GM18508 (cell line): ENCODE measurements at regions not wholly inside any gene's neighbourhood (a gene's known extent, or its start where the extent isn't known, plus 50 kb on each side); places are given as distances from the start of the nearest gene placed in this dataset.

ENCODE experiments used
- ATAC-seq: cut with Tn5 transposase; IDR thresholded peaks from one replicate; pipeline ENCODE4 v1.9.1; 2021; ENCODE audit warnings: moderate number of reproducible peaks; ENCODE audit not compliant: insufficient read depth, unreplicated experiment

GRCh38 chr14:86532219-86532618 lies 1002.3 kb downstream of the FLRT2 start:
- ATAC-seq, result no peak

- ATAC-seq, result no peak
Observed at GRCh38 chr14:86530457-86530856, 1000.5 kb downstream of the FLRT2 start.

- no peak for ATAC-seq
Observed at GRCh38 chr14:86527312-86527711, 997.4 kb downstream of the FLRT2 start.

GRCh38 chr14:86525673-86526072 lies 995.7 kb downstream of the FLRT2 start:
- ATAC-seq, result no peak

GRCh38 chr14:86521843-86522242 lies 991.9 kb downstream of the FLRT2 start:
- ATAC-seq, result no peak

- ATAC-seq, result no peak
Observed at GRCh38 chr14:86521031-86521730, 991.2 kb downstream of the FLRT2 start.

- no peak for ATAC-seq
Observed at GRCh38 chr14:86518298-86518697, 988.4 kb downstream of the FLRT2 start.

- no peak for ATAC-seq
Observed at GRCh38 chr14:86515195-86515594, 985.3 kb downstream of the FLRT2 start.

- no peak for ATAC-seq
Observed at GRCh38 chr14:86513564-86513963, 983.6 kb downstream of the FLRT2 start.

GRCh38 chr14:86513056-86513455 lies 983.1 kb downstream of the FLRT2 start:
- no peak for ATAC-seq

- ATAC-seq, result no peak
Observed at GRCh38 chr14:86510491-86510890, 980.5 kb downstream of the FLRT2 start.

- no peak for ATAC-seq
Observed at GRCh38 chr14:86505808-86506207, 975.9 kb downstream of the FLRT2 start.

- no peak for ATAC-seq
Observed at GRCh38 chr14:86501611-86502010, 971.7 kb downstream of the FLRT2 start.

- no peak for ATAC-seq
Observed at GRCh38 chr14:86491743-86492142, 961.8 kb downstream of the FLRT2 start.

GRCh38 chr14:86481104-86481503 lies 951.2 kb downstream of the FLRT2 start:
- ATAC-seq, result no peak

GRCh38 chr14:86464341-86464740 lies 934.4 kb downstream of the FLRT2 start:
- ATAC-seq, result no peak

GRCh38 chr14:86462193-86462753 lies 932.3 kb downstream of the FLRT2 start:
- no peak for ATAC-seq

- no peak for ATAC-seq
Observed at GRCh38 chr14:86457481-86458135, 927.7 kb downstream of the FLRT2 start.

- ATAC-seq, result no peak
Observed at GRCh38 chr14:86450085-86450484, 920.1 kb downstream of the FLRT2 start.

- ATAC-seq, result no peak
Observed at GRCh38 chr14:86442135-86442534, 912.2 kb downstream of the FLRT2 start.

- no peak for ATAC-seq
Observed at GRCh38 chr14:86430853-86431252, 900.9 kb downstream of the FLRT2 start.

GRCh38 chr14:86423214-86423613 lies 893.3 kb downstream of the FLRT2 start:
- ATAC-seq, result no peak
